ENCODE measurements at regions not wholly inside any gene's neighbourhood (a gene's known extent, or its start where the extent isn't known, plus 50 kb on each side); places are given as distances from the start of the nearest gene placed in this dataset.

DNA sequence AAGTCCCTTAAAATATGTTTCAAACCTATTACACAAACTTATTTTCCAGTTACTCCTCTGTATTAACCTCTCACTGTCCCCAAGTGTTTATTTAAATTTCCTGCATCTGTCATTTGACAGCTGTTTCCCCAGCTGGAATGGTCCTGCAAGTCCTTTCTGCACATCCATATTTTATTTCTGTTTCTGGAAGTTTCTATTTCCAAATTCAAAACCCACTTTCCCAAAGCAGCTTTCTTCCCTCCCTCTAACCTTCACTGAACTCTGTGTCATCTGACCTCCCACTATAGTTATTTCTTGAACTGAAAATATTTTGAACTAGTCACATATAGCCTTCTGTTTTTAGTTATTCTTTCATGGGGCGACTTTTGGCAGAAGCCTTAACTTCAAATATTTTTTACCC is 459.4 kb upstream of the MC4R start:
- in situ Hi-C loops (cut with HindIII; ENCODE audit: low pct_unique_long_range_greater_than_20kb, low sequenced_read_pairs): no loop called here
- no peak for DNase-seq (ENCODE audit: low read depth, low spot score)

DNA sequence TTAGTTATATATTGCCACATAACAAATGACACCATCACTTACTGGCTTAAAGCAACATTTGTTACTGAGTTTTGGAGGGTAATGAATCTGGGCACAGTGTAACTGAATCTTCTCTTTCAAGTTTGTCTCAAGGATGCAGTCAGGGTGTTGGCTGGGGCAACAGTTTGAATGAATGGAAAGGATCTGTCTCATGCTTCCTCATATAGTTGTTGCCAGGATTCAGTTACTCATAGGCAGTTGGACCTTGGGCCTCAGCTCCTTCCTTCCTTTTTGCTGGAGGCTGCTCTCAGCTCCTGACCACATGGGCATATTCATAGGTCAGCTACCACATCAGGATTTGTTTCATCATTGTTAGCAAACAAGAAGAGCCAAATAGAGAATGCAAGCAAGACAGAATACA is 466.1 kb upstream of the MC4R start:
- in situ Hi-C loops (cut with HindIII; ENCODE audit: low pct_unique_long_range_greater_than_20kb, low sequenced_read_pairs): no loop called here
- no peak for DNase-seq (ENCODE audit: low read depth, low spot score)

DNA sequence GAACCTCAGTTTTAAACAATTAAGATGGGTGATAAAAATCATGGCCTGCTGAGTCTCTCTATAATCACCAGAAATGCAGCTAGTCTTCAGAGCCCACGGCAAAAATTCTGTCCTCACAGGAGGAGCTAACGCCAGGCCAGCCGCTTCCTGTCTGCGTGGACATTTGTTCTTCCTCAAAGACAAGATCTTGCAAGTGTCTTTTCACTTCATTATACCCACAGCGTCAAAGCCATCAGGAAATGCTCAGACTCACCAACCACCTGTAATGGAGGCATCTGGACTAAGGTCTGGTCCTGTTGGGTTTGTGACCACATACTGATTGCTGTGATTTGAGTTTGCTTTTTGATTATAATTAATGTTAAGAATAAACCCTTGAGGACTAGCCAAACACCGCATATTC is 473.8 kb upstream of the MC4R start:
- DNase-seq (ENCODE audit: low read depth, low spot score): no peak
- in situ Hi-C loops (cut with HindIII; ENCODE audit: low pct_unique_long_range_greater_than_20kb, low sequenced_read_pairs): no loop called here

DNA sequence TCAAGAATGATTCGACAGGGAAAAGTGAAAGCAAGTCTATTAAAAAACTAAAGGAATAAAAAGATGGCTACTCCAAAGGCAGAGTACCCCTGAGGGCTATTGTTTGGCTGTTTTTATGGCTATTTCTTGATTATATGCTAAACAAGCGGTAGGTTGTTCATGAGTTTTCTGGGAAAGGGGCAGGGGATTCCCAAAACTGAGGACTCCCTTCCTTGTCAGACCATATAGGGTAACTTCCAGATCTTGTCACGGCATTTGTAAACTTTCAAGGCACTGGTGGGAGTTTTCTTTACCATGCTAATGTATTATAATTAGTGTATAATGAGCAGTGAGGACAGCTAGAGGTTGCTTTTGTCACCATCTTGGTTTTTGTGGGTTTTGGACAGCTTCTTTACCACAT is 474.9 kb upstream of the MC4R start:
- in situ Hi-C loops (cut with HindIII; ENCODE audit: low pct_unique_long_range_greater_than_20kb, low sequenced_read_pairs): no loop called here
- DNase-seq (ENCODE audit: low read depth, low spot score): no peak

DNA sequence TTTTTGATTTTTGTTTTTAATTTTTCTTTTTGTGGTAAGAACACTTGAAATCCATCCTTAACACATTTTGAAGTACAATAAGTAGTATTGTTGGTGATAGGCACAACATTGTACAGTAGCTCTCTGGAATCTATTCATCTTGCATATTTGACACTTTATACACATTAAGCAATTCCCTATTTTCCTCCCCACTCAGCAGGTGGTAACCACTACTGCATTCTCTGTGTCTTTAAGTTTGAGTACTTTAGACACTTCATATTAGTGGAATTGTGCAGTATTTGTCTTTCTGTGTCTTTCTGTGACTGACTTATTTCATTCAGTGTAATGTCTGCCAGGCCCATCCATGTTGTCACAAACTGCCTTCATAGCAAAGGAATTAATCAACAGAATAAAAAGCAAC is 471.7 kb upstream of the CDH20 start:
- no peak for DNase-seq (ENCODE audit: low read depth, low spot score)
- in situ Hi-C loops (cut with HindIII; ENCODE audit: low pct_unique_long_range_greater_than_20kb, low sequenced_read_pairs): no loop called here

DNA sequence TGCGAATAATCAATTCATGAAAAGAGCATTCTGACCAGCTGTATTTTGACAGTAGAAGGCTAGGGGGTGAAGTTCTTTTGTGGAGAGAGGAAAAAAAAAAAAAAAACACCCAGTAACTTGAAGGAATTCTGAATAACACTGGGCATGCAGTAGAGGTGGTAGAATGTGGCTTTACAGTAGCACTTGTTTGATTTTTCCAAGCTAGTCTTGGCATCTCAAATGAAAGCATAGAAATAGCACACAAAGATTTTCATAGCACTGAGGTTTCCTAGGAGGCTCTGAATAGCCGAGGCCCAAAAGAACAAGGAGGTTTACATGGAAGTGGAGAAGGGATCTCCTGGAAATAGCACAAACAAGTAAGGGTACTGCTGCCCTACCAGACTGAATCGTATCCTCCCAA is 470.2 kb upstream of the CDH20 start:
- no peak for DNase-seq (ENCODE audit: low read depth, low spot score)
- in situ Hi-C loops (cut with HindIII; ENCODE audit: low pct_unique_long_range_greater_than_20kb, low sequenced_read_pairs): no loop called here

DNA sequence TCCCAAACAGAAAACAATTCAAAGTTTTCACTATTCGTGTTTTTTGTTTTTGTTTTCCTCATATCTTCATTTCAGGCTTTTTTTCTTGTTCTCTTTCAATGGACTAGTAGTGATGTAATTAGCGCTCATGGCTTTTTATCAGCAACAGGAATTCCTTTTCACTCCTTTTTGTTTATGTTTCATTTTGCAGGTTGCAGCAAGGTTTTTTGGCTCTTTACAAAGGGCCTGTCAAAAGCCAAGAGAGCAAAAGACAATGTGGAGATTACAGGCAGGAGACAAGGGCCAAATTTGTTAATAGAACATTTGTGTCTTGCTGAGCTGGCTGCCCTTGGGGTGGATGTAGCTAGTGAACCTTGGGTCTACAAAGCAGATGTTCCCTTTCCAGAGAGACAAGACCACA is 467.4 kb upstream of the CDH20 start:
- DNase-seq (ENCODE audit: low read depth, low spot score): no peak
- in situ Hi-C loops (cut with HindIII; ENCODE audit: low pct_unique_long_range_greater_than_20kb, low sequenced_read_pairs): no loop called here

DNA sequence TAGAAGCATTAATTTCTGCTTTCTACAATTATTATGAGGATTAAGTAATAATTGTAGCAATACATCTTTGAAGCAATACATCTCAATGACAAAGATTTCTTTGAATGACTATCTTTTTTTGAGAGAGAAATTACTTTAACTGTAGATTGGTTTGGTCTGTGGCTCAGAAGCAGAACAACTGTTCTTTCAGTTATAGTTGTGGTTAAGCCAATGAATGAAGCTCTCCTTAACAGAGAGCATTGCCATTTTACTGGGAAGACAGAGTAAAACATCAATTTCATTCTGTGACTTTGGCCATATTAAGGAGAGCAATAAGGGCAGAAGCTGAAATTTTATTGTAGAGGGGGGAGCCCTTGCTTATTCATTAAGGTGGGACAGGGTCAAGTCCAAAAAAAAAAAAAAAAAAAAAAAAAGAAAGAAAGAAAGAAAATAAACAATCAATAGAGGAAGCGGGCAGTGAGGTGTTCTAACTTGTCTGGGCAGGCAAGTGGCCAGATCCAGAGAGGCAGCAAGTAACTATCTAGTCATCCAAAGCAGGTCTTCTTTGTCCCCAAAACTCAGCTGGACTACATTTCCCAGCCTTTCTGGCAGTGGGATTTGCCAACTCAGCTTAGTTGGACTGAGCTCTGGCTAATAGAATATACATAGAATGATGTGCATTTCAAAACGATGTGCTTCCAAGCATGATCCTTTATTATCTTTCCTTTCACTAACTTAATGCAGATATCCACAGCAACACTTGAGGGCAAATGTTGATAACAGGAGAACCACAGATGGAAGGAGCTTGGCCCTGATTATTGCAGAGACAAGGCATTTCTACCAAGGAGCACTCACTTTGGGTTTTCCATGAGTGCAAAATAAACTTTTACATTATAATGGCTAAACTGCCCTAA is 462.7 kb upstream of the CDH20 start:
- in situ Hi-C loops (cut with HindIII; ENCODE audit: low pct_unique_long_range_greater_than_20kb, low sequenced_read_pairs): no loop called here
- DNase-seq (ENCODE audit: low read depth, low spot score): no peak

DNA sequence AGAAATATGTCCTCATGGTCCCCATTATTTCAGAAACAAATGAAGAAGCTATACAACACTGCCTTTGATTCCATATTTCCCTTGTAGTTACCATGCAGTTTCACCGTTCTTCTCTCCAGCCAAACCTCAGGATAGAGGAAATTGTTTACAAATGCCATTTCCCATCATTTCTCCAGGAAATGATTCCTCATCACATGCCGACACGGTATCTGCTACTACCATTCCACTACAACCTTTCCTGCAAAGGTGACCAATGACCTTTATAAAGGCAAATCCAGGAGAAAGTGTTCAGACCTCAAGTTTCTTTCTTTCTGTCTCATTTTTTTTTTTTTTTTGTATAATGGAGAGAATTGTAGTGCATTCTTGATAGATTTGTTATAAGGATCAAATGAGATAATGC is 460.8 kb upstream of the CDH20 start:
- DNase-seq (ENCODE audit: low read depth, low spot score): no peak

DNA sequence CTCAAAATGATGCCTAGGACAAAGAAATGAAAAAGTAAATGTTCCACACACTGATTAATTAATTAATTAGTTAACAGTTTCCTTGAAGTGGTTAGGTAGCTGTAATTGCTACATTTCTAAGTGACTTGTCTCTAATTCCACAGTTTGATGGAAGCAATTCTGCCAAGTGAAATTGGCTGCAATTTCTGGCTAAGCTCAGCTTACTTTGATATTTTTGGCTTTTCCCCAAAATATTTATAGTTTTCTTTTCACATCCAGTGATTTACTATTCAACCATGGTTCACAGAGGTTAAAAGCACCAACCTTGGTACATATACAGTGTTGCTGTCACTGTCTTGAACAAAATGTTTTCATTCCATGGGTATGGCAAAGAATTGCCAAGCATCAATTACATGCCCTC is 459.5 kb upstream of the CDH20 start:
- in situ Hi-C loops (cut with HindIII; ENCODE audit: low pct_unique_long_range_greater_than_20kb, low sequenced_read_pairs): no loop called here
- no peak for DNase-seq (ENCODE audit: low read depth, low spot score)

More for the DNA sequence above, 460.8 kb upstream of the CDH20 start:
- in situ Hi-C loops (cut with HindIII; ENCODE audit: low pct_unique_long_range_greater_than_20kb, low sequenced_read_pairs): no loop called here

DNA sequence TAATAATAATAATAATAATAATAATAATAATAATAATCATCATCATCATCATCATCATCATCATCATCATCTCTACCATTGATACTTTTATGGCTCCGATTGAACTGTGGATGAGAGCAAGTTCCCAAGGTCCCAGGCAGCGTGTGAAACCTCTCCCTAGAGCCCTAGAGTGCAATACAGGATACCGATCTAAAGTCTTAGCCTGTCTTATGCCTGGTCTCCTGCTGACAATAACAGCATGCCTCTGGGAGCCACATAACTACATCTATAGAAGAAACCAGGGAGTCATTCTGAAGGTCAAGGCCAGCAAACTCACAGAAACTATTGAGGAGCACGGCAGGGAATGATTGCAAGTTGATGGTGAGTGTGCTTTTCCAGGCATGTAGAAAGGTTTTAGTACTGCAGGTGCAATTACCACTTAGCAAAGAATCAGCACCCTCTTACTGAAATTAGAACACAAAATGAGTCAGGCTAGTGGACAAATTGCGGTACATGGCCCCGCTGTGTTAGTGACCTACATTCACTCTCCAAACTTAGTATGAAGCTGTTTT is 457.2 kb upstream of the CDH20 start:
- DNase-seq (ENCODE audit: low read depth, low spot score): no peak
- in situ Hi-C loops (cut with HindIII; ENCODE audit: low pct_unique_long_range_greater_than_20kb, low sequenced_read_pairs): no loop called here

DNA sequence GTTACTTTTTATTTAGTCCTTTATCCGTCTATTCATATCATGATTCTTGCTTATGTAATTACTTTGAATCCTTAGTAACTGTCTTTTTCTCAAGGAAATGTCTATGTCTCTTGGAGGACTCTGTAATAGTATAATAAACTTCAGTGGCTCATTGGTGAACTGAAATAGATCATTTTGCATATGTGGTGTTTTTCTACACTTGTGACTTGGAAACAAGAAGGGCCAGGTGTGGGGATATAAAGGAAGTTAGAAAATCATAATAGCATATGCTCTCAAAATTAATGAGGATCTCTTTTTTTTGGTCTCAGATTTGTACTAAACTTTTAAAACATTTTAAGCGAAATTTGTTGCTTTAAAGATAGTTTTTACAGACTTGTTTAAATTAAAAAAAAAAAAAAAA is 453.0 kb upstream of the CDH20 start:
- in situ Hi-C loops (cut with HindIII; ENCODE audit: low pct_unique_long_range_greater_than_20kb, low sequenced_read_pairs): no loop called here
- DNase-seq (ENCODE audit: low read depth, low spot score): no peak

DNA sequence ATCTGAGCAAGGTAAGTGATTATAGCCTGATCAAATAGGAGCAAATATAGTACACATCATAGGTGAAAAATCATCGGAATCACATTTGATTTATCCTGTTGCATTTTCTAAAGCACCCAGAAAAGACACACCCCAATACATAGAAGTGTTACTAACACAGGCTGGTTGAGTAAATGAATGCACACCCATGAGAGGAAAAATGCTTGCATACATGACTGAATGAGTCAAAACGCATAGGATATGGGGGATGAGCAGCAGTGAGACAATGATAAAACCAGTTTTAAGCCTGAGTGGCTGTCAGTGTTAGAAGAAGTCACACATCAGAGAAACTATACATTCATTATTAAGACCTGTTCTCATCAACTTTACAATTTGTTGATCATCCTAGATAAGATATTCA is 449.6 kb upstream of the CDH20 start:
- no peak for DNase-seq (ENCODE audit: low read depth, low spot score)
- in situ Hi-C loops (cut with HindIII; ENCODE audit: low pct_unique_long_range_greater_than_20kb, low sequenced_read_pairs): no loop called here

DNA sequence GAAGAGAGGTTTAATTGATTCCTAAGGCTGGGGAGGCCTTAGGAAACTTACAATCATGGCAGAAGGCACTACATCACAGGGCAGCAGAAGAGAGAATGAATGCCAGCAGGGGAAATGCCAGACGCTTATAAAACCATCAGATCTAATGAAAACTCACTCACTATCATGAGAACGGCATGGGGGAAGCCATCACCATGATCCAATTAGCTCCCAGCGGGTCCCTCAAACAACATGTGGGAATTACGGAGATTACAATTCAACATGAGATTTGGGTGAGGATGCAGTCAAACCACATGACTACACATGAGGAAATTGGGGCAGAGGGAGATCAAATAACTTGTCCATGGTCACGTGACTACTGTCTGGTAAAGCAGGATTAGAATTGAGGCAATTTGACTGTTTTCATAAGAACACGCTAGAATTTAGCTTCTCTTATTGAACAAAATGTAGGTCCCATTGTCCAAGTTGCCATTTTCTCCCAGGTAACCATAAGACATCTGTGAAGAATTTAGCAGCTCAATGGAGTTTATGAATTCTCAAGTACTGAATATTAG is 445.1 kb upstream of the CDH20 start:
- no peak for DNase-seq (ENCODE audit: low read depth, low spot score)
- in situ Hi-C loops (cut with HindIII; ENCODE audit: low pct_unique_long_range_greater_than_20kb, low sequenced_read_pairs): no loop called here

DNA sequence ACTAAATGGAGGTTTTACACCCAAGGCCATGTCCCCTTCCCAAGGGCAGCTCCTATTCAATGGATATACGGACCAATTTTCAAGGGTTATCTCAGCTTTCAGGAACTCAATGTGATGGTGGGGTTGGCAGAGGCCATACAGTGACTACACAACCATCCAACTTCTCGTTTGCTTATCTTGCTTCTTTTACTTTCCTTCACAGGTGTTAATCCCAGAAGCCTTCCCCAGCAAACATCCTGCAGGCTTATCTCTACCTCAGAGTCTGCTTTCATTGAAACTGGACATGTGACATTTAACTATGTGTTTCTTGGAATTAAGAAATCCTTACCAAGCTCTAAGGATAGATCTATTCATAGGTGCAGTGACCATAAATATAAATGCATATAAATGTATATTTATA is 443.8 kb upstream of the CDH20 start:
- in situ Hi-C loops (cut with HindIII; ENCODE audit: low pct_unique_long_range_greater_than_20kb, low sequenced_read_pairs): no loop called here
- no peak for DNase-seq (ENCODE audit: low read depth, low spot score)

DNA sequence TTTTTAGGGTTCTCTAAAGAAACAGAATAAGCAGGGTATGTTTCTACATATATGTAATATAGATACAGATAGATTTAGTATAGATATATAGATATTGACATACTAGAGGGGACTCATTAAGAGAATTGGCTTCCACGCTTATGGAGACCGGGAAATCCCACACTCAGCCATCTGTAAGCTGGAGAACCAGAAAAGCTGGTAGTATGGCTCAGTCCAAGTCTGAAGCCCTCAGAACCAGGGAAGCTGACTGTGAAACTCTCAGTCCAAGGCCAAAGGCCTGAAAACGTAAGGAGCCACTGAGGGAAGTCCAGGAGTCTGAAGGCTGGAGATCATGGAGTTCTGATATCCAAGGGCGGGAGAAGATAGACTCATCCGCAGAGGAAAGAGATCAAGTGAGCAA is 441.3 kb upstream of the CDH20 start:
- DNase-seq (ENCODE audit: low read depth, low spot score): no peak
- in situ Hi-C loops (cut with HindIII; ENCODE audit: low pct_unique_long_range_greater_than_20kb, low sequenced_read_pairs): no loop called here

DNA sequence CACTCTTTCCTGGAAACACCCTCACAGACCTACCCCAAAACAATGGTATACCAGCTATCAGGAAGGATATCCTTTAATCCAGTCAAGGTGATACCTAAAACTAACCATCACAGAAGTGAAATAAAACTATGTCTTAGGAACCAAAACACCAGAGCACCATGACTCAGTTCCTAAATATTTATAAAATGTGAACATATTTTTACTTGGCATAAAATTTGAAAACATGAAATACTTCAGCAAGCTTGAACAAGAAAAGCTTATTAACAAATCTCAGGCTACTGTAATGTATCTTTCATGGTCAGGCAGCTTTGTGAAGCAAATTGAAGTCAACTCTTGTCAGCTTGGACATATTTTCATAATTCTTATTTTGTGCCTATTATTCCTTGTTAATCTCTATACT is 440.8 kb upstream of the CDH20 start:
- no peak for DNase-seq (ENCODE audit: low read depth, low spot score)
- in situ Hi-C loops (cut with HindIII; ENCODE audit: low pct_unique_long_range_greater_than_20kb, low sequenced_read_pairs): no loop called here

DNA sequence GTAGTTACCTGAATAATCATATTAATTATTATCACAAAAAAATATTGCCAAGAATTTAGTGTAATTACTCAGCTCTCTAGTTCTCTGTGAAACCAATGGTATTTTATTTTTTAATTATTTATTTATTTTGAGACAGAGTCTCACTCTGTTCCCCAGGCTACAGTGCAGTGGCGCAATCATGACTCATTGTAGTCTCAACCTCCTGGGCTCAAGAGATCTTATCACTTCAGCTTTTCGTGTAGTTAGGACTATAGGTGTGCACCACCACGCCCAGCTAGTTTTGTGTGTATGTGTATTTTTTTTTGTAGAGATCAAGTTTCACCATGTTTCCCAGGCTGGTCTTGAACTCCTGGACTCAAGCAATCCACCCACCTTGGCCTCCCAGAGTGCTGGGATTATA is 440.4 kb upstream of the CDH20 start:
- no peak for DNase-seq (ENCODE audit: low read depth, low spot score)
- in situ Hi-C loops (cut with HindIII; ENCODE audit: low pct_unique_long_range_greater_than_20kb, low sequenced_read_pairs): no loop called here

DNA sequence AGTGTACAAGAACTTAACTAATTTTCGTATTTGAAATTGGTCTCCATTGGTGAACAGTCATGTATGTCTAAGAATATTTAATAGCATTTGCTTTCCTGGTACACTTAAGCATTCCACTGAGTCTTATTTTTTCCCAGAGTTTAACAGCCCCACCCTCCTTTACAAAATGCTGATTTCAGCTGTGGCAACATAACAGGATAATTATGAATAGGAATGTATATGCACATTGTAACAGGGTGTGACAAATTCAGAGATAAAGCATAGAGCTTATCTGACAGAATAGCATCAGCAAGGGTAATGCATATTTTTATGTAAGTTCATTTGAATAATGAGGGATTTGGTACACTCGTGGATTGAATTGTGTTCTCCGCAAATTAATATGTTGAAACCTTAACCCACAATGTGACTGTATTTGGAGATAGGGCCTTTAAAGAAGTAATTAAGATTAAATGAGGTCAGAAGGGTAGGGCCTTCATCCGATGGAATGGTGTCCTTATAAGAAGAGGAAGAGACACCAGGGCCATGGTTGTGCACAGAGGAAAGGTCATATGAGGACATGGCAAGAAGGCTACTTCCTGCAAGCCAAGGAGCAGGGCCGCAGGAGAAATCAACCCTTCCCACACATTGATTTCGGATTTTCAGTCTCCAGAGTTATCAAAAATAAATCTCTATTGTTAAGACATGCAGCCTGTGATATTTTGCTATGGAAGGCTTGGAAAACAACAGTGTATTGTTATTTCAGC is 439.7 kb upstream of the CDH20 start:
- DNase-seq (ENCODE audit: low read depth, low spot score): no peak
- in situ Hi-C loops (cut with HindIII; ENCODE audit: low pct_unique_long_range_greater_than_20kb, low sequenced_read_pairs): no loop called here

All from SK-MEL-5 (cell line).